ENCODE measurements at regions not wholly inside any gene's neighbourhood (a gene's known extent, or its start where the extent isn't known, plus 50 kb on each side); places are given as distances from the start of the nearest gene placed in this dataset.

GRCh38 chr13:64180756-64181155 lies 2765.1 kb upstream of the PCDH20 start:
- no peak for TF ChIP-seq CTCF (IDR thresholded peaks at IDR 0.05; ENCODE audit: insufficient read depth, low read depth, low read length)
- no peak for TF ChIP-seq EZH2 (IDR thresholded peaks at IDR 0.05; ENCODE audit: insufficient read depth, low read length)

Data from astrocyte (in vitro differentiated cells and primary cell).